Astrocyte (in vitro differentiated cells and primary cell): ENCODE measurements at regions not wholly inside any gene's neighbourhood (a gene's known extent, or its start where the extent isn't known, plus 50 kb on each side); places are given as distances from the start of the nearest gene placed in this dataset.

Experiments used
- DNase-seq: peaks from one replicate; pipeline ENCODE4 v3.0.0-alpha.2; 2010; ENCODE audit warnings: low read depth
- FAIRE-seq: peaks from 2 replicates; lab custom pipeline; 2011; peaks lifted over from hg19 to GRCh38; lab: Jason Lieb, UNC
- H2AFZ ChIP-seq: 2 replicates; pipeline ENCODE4 v1.6.0; 2012; ENCODE audit warnings: low read depth, low read length, inconsistent platforms
- H3K27ac ChIP-seq: 2 replicates; pipeline ENCODE4 v1.5.1; 2011; ENCODE audit warnings: low read depth, low read length, inconsistent platforms
- H3K27me3 ChIP-seq: 2 replicates; pipeline ENCODE4 v1.6.0; 2011; ENCODE audit warnings: low read length, inconsistent platforms; ENCODE audit not compliant: insufficient read depth
- H3K36me3 ChIP-seq: 2 replicates; pipeline ENCODE4 v1.5.1; 2011; ENCODE audit warnings: low read length, inconsistent platforms; ENCODE audit not compliant: insufficient read depth
- H3K4me1 ChIP-seq: 2 replicates; pipeline ENCODE4 v1.5.1; 2011; ENCODE audit warnings: low read length, inconsistent platforms; ENCODE audit not compliant: insufficient read depth
- H3K4me2 ChIP-seq: 2 replicates; pipeline ENCODE4 v1.6.0; 2012; ENCODE audit warnings: low read length, inconsistent platforms
- H3K4me3 ChIP-seq: 2 replicates; pipeline ENCODE4 v1.5.1; 2011; ENCODE audit warnings: low read depth, mild to moderate bottlenecking, low read length, inconsistent platforms; ENCODE audit not compliant: insufficient read depth
- H3K79me2 ChIP-seq: 2 replicates; pipeline ENCODE4 v1.6.0; 2012; ENCODE audit warnings: mild to moderate bottlenecking, low read length, inconsistent platforms; ENCODE audit not compliant: insufficient read depth
- H3K9ac ChIP-seq: 2 replicates; pipeline ENCODE4 v1.6.0; 2012; ENCODE audit warnings: mild to moderate bottlenecking, low read length, inconsistent platforms
- H3K9me3 ChIP-seq: 2 replicates; pipeline ENCODE4 v1.5.1; 2012; ENCODE audit warnings: low read depth, mild to moderate bottlenecking, low read length, inconsistent platforms; ENCODE audit not compliant: insufficient read depth
- H4K20me1 ChIP-seq: 2 replicates; pipeline ENCODE4 v1.6.0; 2012; ENCODE audit warnings: low read length, inconsistent platforms; ENCODE audit not compliant: insufficient read depth
- H3K27ac Mint-ChIP-seq: one replicate; pipeline ENCODE4 v1.8.0; 2021; ENCODE audit warnings: mild to moderate bottlenecking, mixed read lengths; ENCODE audit not compliant: unreplicated experiment
- H3K27me3 Mint-ChIP-seq: one replicate; pipeline ENCODE4 v1.8.0; 2021; ENCODE audit warnings: low read depth, mixed read lengths; ENCODE audit not compliant: unreplicated experiment
- H3K36me3 Mint-ChIP-seq: one replicate; pipeline ENCODE4 v1.8.0; 2021; ENCODE audit warnings: low read depth, mixed read lengths; ENCODE audit not compliant: unreplicated experiment
- H3K4me1 Mint-ChIP-seq: one replicate; pipeline ENCODE4 v1.8.0; 2021; ENCODE audit warnings: low read depth, mixed read lengths; ENCODE audit not compliant: unreplicated experiment
- H3K4me3 Mint-ChIP-seq: one replicate; pipeline ENCODE4 v1.8.0; 2021; ENCODE audit warnings: mild to moderate bottlenecking, moderate library complexity, mixed read lengths; ENCODE audit not compliant: unreplicated experiment
- H3K9me3 Mint-ChIP-seq: one replicate; pipeline ENCODE4 v1.8.0; 2021; ENCODE audit warnings: mild to moderate bottlenecking, mixed read lengths; ENCODE audit not compliant: unreplicated experiment
- CTCF ChIP-seq: IDR thresholded peaks from 2 replicates; pipeline ENCODE4 v1.5.1; 2011; ENCODE audit warnings: low read depth, mild to moderate bottlenecking, inconsistent platforms, low read length, moderate library complexity; ENCODE audit not compliant: insufficient read depth
- EZH2 ChIP-seq: IDR thresholded peaks from 2 replicates; pipeline ENCODE4 v1.6.1; 2012; ENCODE audit warnings: mild to moderate bottlenecking, low read length, inconsistent platforms; ENCODE audit not compliant: insufficient read depth

- Histone ChIP-seq H3K4me3 (no peak overlapping the region), H3K4me2 (no peak overlapping the region), H3K9me3 (peaks cover 5% of the 10 kb centered on the region), H3K36me3 (no peaks in the 10 kb centered on the region), H3K27ac (no peak overlapping the region), H3K79me2 (no peaks in the 10 kb centered on the region), H3K4me1 (no peaks in the 10 kb centered on the region), H4K20me1 (no peaks in the 10 kb centered on the region), H2AFZ (no peak overlapping the region), H3K9ac (no peak overlapping the region), H3K27me3 (no peaks in the 10 kb centered on the region)
- Mint-ChIP-seq H3K27ac (no peak overlapping the region), H3K27me3 (peaks cover 2% of the 10 kb centered on the region), H3K9me3 (no peaks in the 10 kb centered on the region), H3K36me3 (no peaks in the 10 kb centered on the region), H3K4me1 (no peaks in the 10 kb centered on the region), H3K4me3 (no peak overlapping the region)
- DNase-seq (no peak), FAIRE-seq (no peak)
- TF ChIP-seq EZH2 = no peak
- TF ChIP-seq CTCF = no peak
Observed at GRCh38 chr7:21185653-21186265, 242.1 kb upstream of the SP4 start.

GRCh38 chr7:21191321-21192073 is 236.4 kb upstream of the SP4 start:
- FAIRE-seq (no peak), DNase-seq (no peak)
- Histone ChIP-seq H3K36me3 (no peaks in the 10 kb centered on the region), H3K27me3 (no peaks in the 10 kb centered on the region), H3K4me2 (no peak overlapping the region), H3K4me3 (no peak overlapping the region), H3K9me3 (peaks cover 5% of the 10 kb centered on the region), H2AFZ (no peak overlapping the region), H3K9ac (no peak overlapping the region), H3K4me1 (no peaks in the 10 kb centered on the region), H4K20me1 (no peaks in the 10 kb centered on the region), H3K27ac (no peak overlapping the region), H3K79me2 (no peaks in the 10 kb centered on the region)
- TF ChIP-seq EZH2 = no peak
- TF ChIP-seq CTCF = no peak
- H3K36me3 Mint-ChIP-seq = peaks cover 2% of the 10 kb centered on the region
- H3K27ac Mint-ChIP-seq = no peak overlapping the region
- no peak overlapping the region for H3K4me3 Mint-ChIP-seq
- H3K9me3 Mint-ChIP-seq = no peaks in the 10 kb centered on the region
- peaks cover 2% of the 10 kb centered on the region for H3K27me3 Mint-ChIP-seq
- peaks cover 1% of the 10 kb centered on the region for H3K4me1 Mint-ChIP-seq

- Mint-ChIP-seq H3K4me3 (no peak overlapping the region), H3K9me3 (no peaks in the 10 kb centered on the region), H3K27ac (no peak overlapping the region), H3K27me3 (no peaks in the 10 kb centered on the region), H3K36me3 (peaks cover 2% of the 10 kb centered on the region), H3K4me1 (peaks cover 1% of the 10 kb centered on the region)
- Histone ChIP-seq H3K27me3 (no peaks in the 10 kb centered on the region), H3K27ac (no peak overlapping the region), H3K4me2 (no peak overlapping the region), H3K36me3 (no peaks in the 10 kb centered on the region), H2AFZ (no peak overlapping the region), H3K4me3 (no peak overlapping the region), H3K4me1 (no peaks in the 10 kb centered on the region), H4K20me1 (no peaks in the 10 kb centered on the region), H3K79me2 (no peaks in the 10 kb centered on the region), H3K9ac (no peak overlapping the region), H3K9me3 (peaks cover 5% of the 10 kb centered on the region)
- FAIRE-seq (no peak), DNase-seq (no peak)
- no peak for TF ChIP-seq CTCF
- no peak for TF ChIP-seq EZH2
Observed at GRCh38 chr7:21192657-21193056, 235.2 kb upstream of the SP4 start.
